ENCODE measurements at regions not wholly inside any gene's neighbourhood (a gene's known extent, or its start where the extent isn't known, plus 50 kb on each side); places are given as distances from the start of the nearest gene placed in this dataset.

- no peaks in the 10 kb centered on the region for H3K4me1 Mint-ChIP-seq (ENCODE audit: low read depth)
- no peak for DNase-seq (ENCODE audit: low spot score)
- no peak overlapping the region for H3K27ac Mint-ChIP-seq
- H3K36me3 Mint-ChIP-seq (ENCODE audit: low read depth) = no peaks in the 10 kb centered on the region
- H3K9me3 Mint-ChIP-seq = peaks cover 17% of the 10 kb centered on the region
- no peaks in the 10 kb centered on the region for H3K27me3 Mint-ChIP-seq (ENCODE audit: insufficient read depth)
- H3K4me3 Mint-ChIP-seq = no peak overlapping the region
- intact Hi-C loops (cut with micrococcal nuclease) = no loop called here
Measured at GRCh38 chr12:16884056-16884455, 278.1 kb upstream of the LMO3 start.

DNA sequence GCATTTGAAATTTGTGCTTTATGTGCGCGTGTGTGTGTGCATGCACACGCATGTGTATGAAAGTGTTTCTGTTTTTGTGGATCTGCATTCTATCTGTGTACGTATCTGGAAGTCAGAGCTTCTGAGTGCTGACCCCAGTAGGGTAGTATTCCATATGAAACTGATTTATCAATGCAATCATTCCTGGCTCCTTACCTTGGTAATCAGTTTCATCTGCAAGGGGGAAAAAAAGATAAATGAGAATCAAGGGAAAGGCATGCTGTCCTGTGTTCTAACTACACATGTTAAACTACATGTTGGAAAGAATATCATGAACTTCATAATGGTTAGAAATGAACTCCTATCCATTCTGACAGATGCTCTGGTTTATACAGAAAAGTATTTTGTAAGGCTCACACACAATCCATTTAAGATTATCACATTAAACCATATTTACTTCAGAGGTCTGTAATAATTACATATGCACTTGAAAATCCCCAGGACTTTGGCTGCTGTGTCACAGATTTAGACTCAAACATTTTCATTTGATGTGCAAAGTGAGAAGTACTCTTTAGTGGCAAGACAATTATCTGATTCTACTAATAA lies 276.1 kb upstream of the LMO3 start:
- Mint-ChIP-seq H3K4me3 (no peak overlapping the region), H3K36me3 (ENCODE audit: low read depth) (no peaks in the 10 kb centered on the region), H3K27me3 (ENCODE audit: insufficient read depth) (no peaks in the 10 kb centered on the region), H3K9me3 (peaks cover 4% of the 10 kb centered on the region), H3K4me1 (ENCODE audit: low read depth) (no peaks in the 10 kb centered on the region), H3K27ac (no peak overlapping the region)
- intact Hi-C loops (cut with micrococcal nuclease) = no loop called here
- DNase-seq (ENCODE audit: low spot score) = no peak

GRCh38 chr12:16880864-16881285 lies 274.9 kb upstream of the LMO3 start:
- no peaks in the 10 kb centered on the region for H3K36me3 Mint-ChIP-seq (ENCODE audit: low read depth)
- no peak overlapping the region for H3K27ac Mint-ChIP-seq
- no peaks in the 10 kb centered on the region for H3K4me1 Mint-ChIP-seq (ENCODE audit: low read depth)
- H3K4me3 Mint-ChIP-seq = no peak overlapping the region
- no peak for DNase-seq (ENCODE audit: low spot score)
- intact Hi-C loops (cut with micrococcal nuclease) = no loop called here
- H3K9me3 Mint-ChIP-seq = peaks cover 8% of the 10 kb centered on the region
- no peaks in the 10 kb centered on the region for H3K27me3 Mint-ChIP-seq (ENCODE audit: insufficient read depth)

- H3K27ac Mint-ChIP-seq = no peak overlapping the region
- H3K9me3 Mint-ChIP-seq = peaks cover 6% of the 10 kb centered on the region
- no peak overlapping the region for H3K4me3 Mint-ChIP-seq
- no peaks in the 10 kb centered on the region for H3K4me1 Mint-ChIP-seq (ENCODE audit: low read depth)
- no peaks in the 10 kb centered on the region for H3K27me3 Mint-ChIP-seq (ENCODE audit: insufficient read depth)
- no peaks in the 10 kb centered on the region for H3K36me3 Mint-ChIP-seq (ENCODE audit: low read depth)
- DNase-seq (ENCODE audit: low spot score) = no peak
- intact Hi-C loops (cut with micrococcal nuclease) = no loop called here
Measured at GRCh38 chr12:16870845-16871244, 264.9 kb upstream of the LMO3 start.

DNA sequence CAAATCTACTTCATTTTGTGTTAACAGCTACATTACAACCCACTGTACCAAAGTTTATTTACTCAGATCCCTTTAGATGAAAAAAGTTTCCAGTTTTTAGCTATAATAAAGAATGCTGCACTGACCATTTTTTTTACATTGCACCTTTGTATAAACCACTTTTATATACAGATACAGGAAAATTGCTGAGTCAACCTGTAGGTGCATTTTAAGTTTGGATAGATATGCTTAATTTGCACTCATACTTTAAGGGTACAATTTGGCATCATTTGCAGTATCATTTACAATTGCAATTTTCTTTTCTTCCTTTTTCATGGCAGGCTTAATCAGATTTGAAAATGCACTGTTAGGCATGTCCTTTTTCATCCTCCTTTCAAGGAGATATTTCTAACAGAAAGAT lies 257.8 kb upstream of the LMO3 start:
- H3K9me3 Mint-ChIP-seq = peaks cover 6% of the 10 kb centered on the region
- DNase-seq (ENCODE audit: low spot score) = no peak
- H3K36me3 Mint-ChIP-seq (ENCODE audit: low read depth) = no peaks in the 10 kb centered on the region
- H3K27ac Mint-ChIP-seq = no peak overlapping the region
- no peaks in the 10 kb centered on the region for H3K27me3 Mint-ChIP-seq (ENCODE audit: insufficient read depth)
- intact Hi-C loops (cut with micrococcal nuclease) = no loop called here
- no peaks in the 10 kb centered on the region for H3K4me1 Mint-ChIP-seq (ENCODE audit: low read depth)
- H3K4me3 Mint-ChIP-seq = no peak overlapping the region

DNA sequence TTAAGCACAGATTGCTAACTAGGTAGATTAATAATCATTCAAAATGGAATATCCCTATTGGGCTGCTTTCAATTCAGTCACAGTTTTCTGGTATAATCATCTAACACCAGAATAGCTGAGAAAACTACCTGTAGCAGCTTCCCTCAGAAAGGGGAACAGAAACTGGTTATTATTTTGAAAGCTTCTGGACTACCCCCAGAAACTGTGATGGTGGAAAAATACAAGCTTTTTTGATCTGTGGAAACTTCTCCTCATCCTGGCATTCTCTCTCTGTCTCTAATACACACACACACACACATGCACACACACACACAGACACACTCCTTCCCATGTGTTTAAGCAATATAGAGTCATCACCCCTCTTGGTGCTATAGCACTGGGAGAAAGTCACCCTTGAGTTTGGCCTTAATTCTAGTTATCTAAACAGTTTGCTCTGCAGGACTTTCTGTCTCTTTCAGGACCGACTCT lies 251.5 kb upstream of the LMO3 start:
- no peak overlapping the region for H3K27ac Mint-ChIP-seq
- no peaks in the 10 kb centered on the region for H3K27me3 Mint-ChIP-seq (ENCODE audit: insufficient read depth)
- no peak overlapping the region for H3K4me3 Mint-ChIP-seq
- no peaks in the 10 kb centered on the region for H3K36me3 Mint-ChIP-seq (ENCODE audit: low read depth)
- DNase-seq (ENCODE audit: low spot score) = no peak
- H3K4me1 Mint-ChIP-seq (ENCODE audit: low read depth) = no peaks in the 10 kb centered on the region
- peaks cover under 1% of the 10 kb centered on the region for H3K9me3 Mint-ChIP-seq
- intact Hi-C loops (cut with micrococcal nuclease) = no loop called here

- no peaks in the 10 kb centered on the region for H3K4me1 Mint-ChIP-seq (ENCODE audit: low read depth)
- intact Hi-C loops (cut with micrococcal nuclease) = no loop called here
- H3K27me3 Mint-ChIP-seq (ENCODE audit: insufficient read depth) = no peaks in the 10 kb centered on the region
- DNase-seq (ENCODE audit: low spot score) = no peak
- no peak overlapping the region for H3K27ac Mint-ChIP-seq
- no peak overlapping the region for H3K4me3 Mint-ChIP-seq
- H3K36me3 Mint-ChIP-seq (ENCODE audit: low read depth) = no peaks in the 10 kb centered on the region
- H3K9me3 Mint-ChIP-seq = no peaks in the 10 kb centered on the region
Measured at GRCh38 chr12:16854465-16854864, 248.5 kb upstream of the LMO3 start.

- H3K27ac Mint-ChIP-seq = no peak overlapping the region
- intact Hi-C loops (cut with micrococcal nuclease) = no loop called here
- no peaks in the 10 kb centered on the region for H3K27me3 Mint-ChIP-seq (ENCODE audit: insufficient read depth)
- no peak overlapping the region for H3K4me3 Mint-ChIP-seq
- DNase-seq (ENCODE audit: low spot score) = no peak
- no peaks in the 10 kb centered on the region for H3K9me3 Mint-ChIP-seq
- no peaks in the 10 kb centered on the region for H3K4me1 Mint-ChIP-seq (ENCODE audit: low read depth)
- H3K36me3 Mint-ChIP-seq (ENCODE audit: low read depth) = no peaks in the 10 kb centered on the region
Measured at GRCh38 chr12:16849473-16849872, 243.5 kb upstream of the LMO3 start.

- Mint-ChIP-seq H3K4me3 (no peak overlapping the region), H3K4me1 (ENCODE audit: low read depth) (no peaks in the 10 kb centered on the region), H3K9me3 (no peaks in the 10 kb centered on the region), H3K27me3 (ENCODE audit: insufficient read depth) (no peaks in the 10 kb centered on the region), H3K36me3 (ENCODE audit: low read depth) (no peaks in the 10 kb centered on the region), H3K27ac (no peak overlapping the region)
- intact Hi-C loops (cut with micrococcal nuclease) = no loop called here
- no peak for DNase-seq (ENCODE audit: low spot score)
Measured at GRCh38 chr12:16844875-16845274, 238.9 kb upstream of the LMO3 start.

DNA sequence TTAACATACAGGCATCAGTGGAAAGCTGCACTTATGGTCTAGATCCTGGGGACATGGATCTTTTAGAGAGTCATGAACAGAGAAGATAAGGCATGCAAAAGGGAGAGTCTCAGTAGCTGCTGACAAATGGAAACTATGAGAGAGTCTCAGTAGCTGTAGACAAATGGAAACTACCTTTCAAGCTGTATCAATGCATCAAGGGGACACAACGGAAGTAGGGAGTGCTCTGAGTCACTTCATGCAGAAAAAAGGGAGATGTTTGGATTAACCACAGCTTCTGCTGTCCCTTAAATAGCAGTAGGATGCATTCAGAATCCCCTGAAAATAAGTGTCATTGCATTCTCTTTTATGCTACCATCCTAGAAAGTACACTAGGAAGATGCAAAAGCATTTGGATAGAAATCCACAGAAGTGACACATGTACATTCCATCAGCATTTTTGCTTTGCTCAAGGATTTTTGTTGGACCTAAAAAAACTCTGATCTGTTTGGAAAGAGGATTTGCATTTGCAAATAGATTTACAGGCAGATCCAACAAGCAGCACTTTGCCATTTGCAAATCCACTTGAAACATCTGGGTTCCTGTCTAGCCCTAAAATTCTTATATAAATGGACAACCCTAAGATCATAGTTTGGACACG lies 227.5 kb upstream of the LMO3 start:
- intact Hi-C loops (cut with micrococcal nuclease) = no loop called here
- no peak for DNase-seq (ENCODE audit: low spot score)
- Mint-ChIP-seq H3K27ac (no peak overlapping the region), H3K27me3 (ENCODE audit: insufficient read depth) (no peaks in the 10 kb centered on the region), H3K4me3 (no peak overlapping the region), H3K4me1 (ENCODE audit: low read depth) (no peaks in the 10 kb centered on the region), H3K36me3 (ENCODE audit: low read depth) (no peaks in the 10 kb centered on the region), H3K9me3 (peaks cover 19% of the 10 kb centered on the region)

DNA sequence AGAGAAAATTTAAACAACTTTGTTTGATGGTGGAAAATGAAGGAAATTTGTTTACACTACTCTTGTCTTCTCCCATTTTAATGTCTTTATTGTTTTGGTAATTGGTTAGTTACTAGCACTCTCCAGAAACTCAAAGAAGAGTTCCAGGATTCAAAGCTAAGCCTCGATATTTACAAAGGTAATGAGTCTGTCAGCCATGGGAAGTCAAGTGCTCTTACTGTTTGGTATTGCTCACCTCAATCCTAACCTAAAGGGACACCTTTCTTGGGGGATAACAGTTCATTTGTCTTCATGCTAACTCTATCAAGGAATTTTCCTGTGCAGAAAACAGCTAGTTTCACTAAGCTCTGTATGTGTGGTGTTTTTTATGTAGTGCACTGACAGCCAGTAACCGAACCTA lies 222.9 kb upstream of the LMO3 start:
- no peaks in the 10 kb centered on the region for H3K4me1 Mint-ChIP-seq (ENCODE audit: low read depth)
- H3K9me3 Mint-ChIP-seq = peaks cover 21% of the 10 kb centered on the region
- intact Hi-C loops (cut with micrococcal nuclease) = no loop called here
- DNase-seq (ENCODE audit: low spot score) = no peak
- H3K27ac Mint-ChIP-seq = no peak overlapping the region
- no peak overlapping the region for H3K4me3 Mint-ChIP-seq
- H3K36me3 Mint-ChIP-seq (ENCODE audit: low read depth) = no peaks in the 10 kb centered on the region
- no peaks in the 10 kb centered on the region for H3K27me3 Mint-ChIP-seq (ENCODE audit: insufficient read depth)

DNA sequence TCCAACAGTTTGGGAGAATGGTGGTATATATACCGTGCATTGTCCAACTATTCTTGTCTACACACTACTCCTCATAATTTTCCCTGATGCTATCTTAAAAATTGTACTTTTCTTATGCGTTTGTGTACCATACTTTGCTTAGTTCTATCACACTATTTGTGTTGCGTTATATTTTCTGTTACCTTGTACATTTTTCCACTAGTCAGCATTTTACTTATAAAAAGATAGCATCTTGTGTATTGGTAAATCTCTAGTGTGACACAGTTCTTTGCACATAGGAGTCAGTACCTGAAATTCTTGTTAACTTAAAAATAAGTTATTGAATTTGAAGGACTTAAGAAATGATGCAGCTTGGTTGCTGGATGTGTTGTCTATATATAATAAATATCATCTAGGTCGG lies 201.8 kb upstream of the LMO3 start:
- DNase-seq (ENCODE audit: low spot score) = no peak
- no peaks in the 10 kb centered on the region for H3K4me1 Mint-ChIP-seq (ENCODE audit: low read depth)
- H3K4me3 Mint-ChIP-seq = no peak overlapping the region
- no peaks in the 10 kb centered on the region for H3K27me3 Mint-ChIP-seq (ENCODE audit: insufficient read depth)
- H3K9me3 Mint-ChIP-seq = peaks cover 29% of the 10 kb centered on the region
- H3K36me3 Mint-ChIP-seq (ENCODE audit: low read depth) = no peaks in the 10 kb centered on the region
- intact Hi-C loops (cut with micrococcal nuclease) = no loop called here
- H3K27ac Mint-ChIP-seq = no peak overlapping the region

GRCh38 chr12:16796168-16796567 lies 190.2 kb upstream of the LMO3 start:
- H3K4me3 Mint-ChIP-seq = no peak overlapping the region
- H3K4me1 Mint-ChIP-seq (ENCODE audit: low read depth) = no peaks in the 10 kb centered on the region
- H3K27me3 Mint-ChIP-seq (ENCODE audit: insufficient read depth) = no peaks in the 10 kb centered on the region
- no peak overlapping the region for H3K27ac Mint-ChIP-seq
- intact Hi-C loops (cut with micrococcal nuclease) = no loop called here
- H3K9me3 Mint-ChIP-seq = peaks cover 15% of the 10 kb centered on the region
- no peak for DNase-seq (ENCODE audit: low spot score)
- H3K36me3 Mint-ChIP-seq (ENCODE audit: low read depth) = no peaks in the 10 kb centered on the region
